ENCODE measurements at regions not wholly inside any gene's neighbourhood (a gene's known extent, or its start where the extent isn't known, plus 50 kb on each side); places are given as distances from the start of the nearest gene placed in this dataset.

GRCh38 chr9:19946441-19947109 is 157.7 kb upstream of the SLC24A2 start:
- no peak overlapping the region for H3K4me3 ChIP-seq
- no peaks in the 10 kb centered on the region for H3K4me1 ChIP-seq (replicated peaks)
- WGBS, result 30% methylated on average over 4 of the region's 4 CpGs
- no peaks in the 10 kb centered on the region for H3K27me3 ChIP-seq (replicated peaks; ENCODE audit: insufficient read depth)
- DNase-seq (ENCODE audit: low spot score), result no peak
- no peaks in the 10 kb centered on the region for H3K36me3 ChIP-seq
- intact Hi-C loops (cut with DNase I), result no loop called here
- no peaks in the 10 kb centered on the region for H3K9me3 ChIP-seq
- no peak overlapping the region for H3K27ac ChIP-seq
- TF ChIP-seq POLR2A (IDR thresholded peaks at IDR 0.05) (no peak), POLR2AphosphoS5 (IDR thresholded peaks at IDR 0.05) (no peak)
- TF ChIP-seq, protein P1, sequence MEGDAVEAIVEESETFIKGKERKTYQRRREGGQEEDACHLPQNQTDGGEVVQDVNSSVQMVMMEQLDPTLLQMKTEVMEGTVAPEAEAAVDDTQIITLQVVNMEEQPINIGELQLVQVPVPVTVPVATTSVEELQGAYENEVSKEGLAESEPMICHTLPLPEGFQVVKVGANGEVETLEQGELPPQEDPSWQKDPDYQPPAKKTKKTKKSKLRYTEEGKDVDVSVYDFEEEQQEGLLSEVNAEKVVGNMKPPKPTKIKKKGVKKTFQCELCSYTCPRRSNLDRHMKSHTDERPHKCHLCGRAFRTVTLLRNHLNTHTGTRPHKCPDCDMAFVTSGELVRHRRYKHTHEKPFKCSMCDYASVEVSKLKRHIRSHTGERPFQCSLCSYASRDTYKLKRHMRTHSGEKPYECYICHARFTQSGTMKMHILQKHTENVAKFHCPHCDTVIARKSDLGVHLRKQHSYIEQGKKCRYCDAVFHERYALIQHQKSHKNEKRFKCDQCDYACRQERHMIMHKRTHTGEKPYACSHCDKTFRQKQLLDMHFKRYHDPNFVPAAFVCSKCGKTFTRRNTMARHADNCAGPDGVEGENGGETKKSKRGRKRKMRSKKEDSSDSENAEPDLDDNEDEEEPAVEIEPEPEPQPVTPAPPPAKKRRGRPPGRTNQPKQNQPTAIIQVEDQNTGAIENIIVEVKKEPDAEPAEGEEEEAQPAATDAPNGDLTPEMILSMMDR (IDR thresholded peaks at IDR 0.05), result peak in 2 of 4 experiments; percentile 16 to 22

- no peaks in the 10 kb centered on the region for H3K36me3 ChIP-seq
- no peaks in the 10 kb centered on the region for H3K27me3 ChIP-seq (replicated peaks; ENCODE audit: insufficient read depth)
- H3K9me3 ChIP-seq, result no peaks in the 10 kb centered on the region
- no peak for TF ChIP-seq POLR2AphosphoS5 (IDR thresholded peaks at IDR 0.05)
- TF ChIP-seq POLR2A (IDR thresholded peaks at IDR 0.05), result no peak
- TF ChIP-seq, protein P1 (IDR thresholded peaks at IDR 0.05), result no peak
- H3K4me3 ChIP-seq, result no peak overlapping the region
- H3K27ac ChIP-seq, result no peak overlapping the region
- 78% methylated on average over 2 of the region's 2 CpGs for WGBS
- intact Hi-C loops (cut with DNase I), result no loop called here
- no peaks in the 10 kb centered on the region for H3K4me1 ChIP-seq (replicated peaks)
- DNase-seq (ENCODE audit: low spot score), result no peak
Measured at GRCh38 chr9:19941874-19942273, 153.0 kb upstream of the SLC24A2 start.

DNA sequence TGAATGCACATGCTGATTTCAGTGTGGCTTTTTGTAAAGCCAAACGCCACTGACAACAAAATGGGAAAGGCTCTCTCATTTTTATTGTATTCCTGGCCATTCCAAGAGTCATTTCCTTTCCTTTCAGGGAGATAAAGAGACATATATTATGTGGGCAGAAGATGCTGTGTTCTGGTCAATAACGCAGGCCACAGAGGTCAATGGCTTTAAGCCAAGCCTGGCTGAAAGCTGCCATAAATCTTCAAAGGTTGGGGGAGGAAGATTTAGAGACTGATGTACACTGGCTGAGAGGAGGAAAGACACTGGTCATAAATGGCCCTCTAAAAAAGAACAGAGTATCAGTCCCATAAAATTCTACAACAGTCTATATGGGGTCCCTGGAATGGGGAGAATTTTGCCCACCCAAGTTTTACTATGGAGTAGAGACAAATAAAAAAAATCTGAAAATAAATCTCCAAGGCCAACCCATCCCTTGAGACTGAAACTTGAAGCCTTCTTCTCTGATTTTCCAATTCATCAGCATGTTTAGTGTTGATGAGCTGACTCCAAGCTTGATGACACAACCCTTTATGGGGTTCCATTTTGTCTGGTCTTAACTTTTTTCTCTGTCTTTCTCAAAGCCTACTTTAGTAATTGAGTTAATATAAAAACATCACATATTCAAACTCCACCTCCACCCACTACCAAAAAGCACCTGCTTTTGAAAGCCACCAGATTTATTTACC is 152.1 kb upstream of the SLC24A2 start:
- WGBS, result 60% methylated on average over 2 of the region's 2 CpGs
- H3K27ac ChIP-seq, result no peak overlapping the region
- no peak for TF ChIP-seq POLR2A (IDR thresholded peaks at IDR 0.05)
- TF ChIP-seq, protein P1 (IDR thresholded peaks at IDR 0.05), result no peak
- no peak for TF ChIP-seq POLR2AphosphoS5 (IDR thresholded peaks at IDR 0.05)

GRCh38 chr9:19939734-19940278 is 151.0 kb upstream of the SLC24A2 start:
- 42% methylated on average over 5 of the region's 5 CpGs for WGBS
- no peak for TF ChIP-seq POLR2AphosphoS5 (IDR thresholded peaks at IDR 0.05)
- TF ChIP-seq POLR2A (IDR thresholded peaks at IDR 0.05), result no peak
- TF ChIP-seq, protein P1 (IDR thresholded peaks at IDR 0.05), result no peak
- no peaks in the 10 kb centered on the region for H3K27me3 ChIP-seq (replicated peaks; ENCODE audit: insufficient read depth)
- intact Hi-C loops (cut with DNase I), result no loop called here
- H3K4me1 ChIP-seq (replicated peaks), result no peaks in the 10 kb centered on the region
- no peaks in the 10 kb centered on the region for H3K36me3 ChIP-seq
- H3K9me3 ChIP-seq, result no peaks in the 10 kb centered on the region
- no peak for DNase-seq (ENCODE audit: low spot score)
- no peak overlapping the region for H3K27ac ChIP-seq
- H3K4me3 ChIP-seq, result no peak overlapping the region

More for the DNA sequence above, 152.1 kb upstream of the SLC24A2 start:
- Histone ChIP-seq H3K4me3 (no peak overlapping the region), H3K27me3 (replicated peaks; ENCODE audit: insufficient read depth) (no peaks in the 10 kb centered on the region), H3K9me3 (no peaks in the 10 kb centered on the region), H3K4me1 (replicated peaks) (no peaks in the 10 kb centered on the region), H3K36me3 (no peaks in the 10 kb centered on the region)
- intact Hi-C loops (cut with DNase I), result no loop called here
- DNase-seq (ENCODE audit: low spot score), result no peak

Data from prostate gland (tissue), 2 donors.